Panc1 (cell line): ENCODE measurements at regions not wholly inside any gene's neighbourhood (a gene's known extent, or its start where the extent isn't known, plus 50 kb on each side); places are given as distances from the start of the nearest gene placed in this dataset.

Experiments used
- ATAC-seq: fragments of 200-7000 bp; cut with Tn5 transposase; 2 replicates; pipeline ENCODE4 v1.9.1; 2020; ENCODE audit warnings: mild to moderate bottlenecking, moderate library complexity
- BruUV-seq: library from RNA; stranded (reverse); fragments of 400-500 nt; replicated peaks from 2 replicates; lab custom pipeline; 2021; lab: Mats Ljungman, UMichigan
- CTCF ChIA-PET: fragments of 300-600 bp; sonication (Branson Sonifier 250); formaldehyde crosslinking; loops from one replicate; lab custom pipeline; 2022; ENCODE audit warnings: antibody characterized with exemption; lab: Charles Lee
- POLR2A ChIA-PET: fragments of 300-600 bp; sonication (Branson Sonifier 250); formaldehyde crosslinking; loops from one replicate; lab custom pipeline; 2022; ENCODE audit warnings: antibody characterized with exemption; lab: Charles Lee
- DNase-seq: peaks from one replicate; pipeline ENCODE4 v3.0.0-alpha.2; 2010; ENCODE audit warnings: low read depth, low spot score
- H3K27ac ChIP-seq: 2 replicates; pipeline ENCODE4 v1.5.1; 2011; ENCODE audit warnings: mild to moderate bottlenecking, low read length, inconsistent platforms
- H3K27me3 ChIP-seq: fragments of 200-500 bp; sonication (Bioruptor generic); 2 replicates; pipeline ENCODE4 v1.6.0; 2014; ENCODE audit warnings: low read length, inconsistent platforms; ENCODE audit not compliant: control insufficient read depth, insufficient read depth
- H3K36me3 ChIP-seq: fragments of 200-500 bp; sonication (Bioruptor generic); 2 replicates; pipeline ENCODE4 v1.5.1; 2014; ENCODE audit warnings: inconsistent platforms, mild to moderate bottlenecking, low read length, moderate library complexity; ENCODE audit not compliant: control insufficient read depth, insufficient read depth
- H3K4me1 ChIP-seq: 2 replicates; pipeline ENCODE4 v1.5.1; 2011; ENCODE audit warnings: inconsistent platforms, mild to moderate bottlenecking, low read length, moderate library complexity; ENCODE audit not compliant: control insufficient read depth, insufficient read depth
- H3K4me3 ChIP-seq, 2 experiments: 2 replicates each; pipeline ENCODE4 v1.5.1; 2011 to 2012; ENCODE audit warnings: low read depth in 2 of 2, low read length in 2 of 2, mild to moderate bottlenecking in 2 of 2, inconsistent platforms in 1 of 2, moderate library complexity in 1 of 2
- H3K9me3 ChIP-seq: fragments of 200-500 bp; sonication (Bioruptor generic); 2 replicates; pipeline ENCODE4 v1.5.1; 2014; ENCODE audit warnings: low read depth, mild to moderate bottlenecking, inconsistent platforms, low read length, moderate library complexity; ENCODE audit not compliant: control insufficient read depth, insufficient read depth
- POLR2AphosphoS5 ChIP-seq: IDR thresholded peaks from 2 replicates; pipeline ENCODE4 v1.6.1; 2012; ENCODE audit warnings: mild to moderate bottlenecking, low read depth, low read length, moderate library complexity
- SIN3A ChIP-seq: IDR thresholded peaks from 2 replicates; pipeline ENCODE4 v1.6.1; 2012; ENCODE audit warnings: low read depth, mild to moderate bottlenecking, low read length, moderate library complexity, borderline replicate concordance; ENCODE audit not compliant: insufficient read depth
- TCF7L2 ChIP-seq: IDR thresholded peaks from 2 replicates; pipeline ENCODE4 v1.6.1; 2011; ENCODE audit warnings: mild to moderate bottlenecking, low read depth, low read length, inconsistent platforms
- in situ Hi-C: cut with HindIII; loops from 2 replicates; pipeline ENCODE4 v1.10.0; 2016; ENCODE audit warnings: low sequenced_read_pairs, low pct_unique_long_range_greater_than_20kb
- intact Hi-C: fragments of 100-400 bp; cut with micrococcal nuclease; formaldehyde crosslinking; loops from one replicate; pipeline ENCODE4 v1.10.0; 2022; ENCODE audit not compliant: unreplicated experiment
- TF ChIP-seq, protein P1 (sequence below), 2 experiments: IDR thresholded peaks; 2 replicates each; pipeline ENCODE4 v1.6.1; 2011 to 2012; ENCODE audit warnings: low read depth in 2 of 2, control low read depth in 1 of 2, low read length in 1 of 2, mild to moderate bottlenecking in 1 of 2, moderate library complexity in 1 of 2; ENCODE audit not compliant: insufficient read depth in 1 of 2
- TF ChIP-seq, protein P2 (sequence below): fragments of 450-650 bp; IDR thresholded peaks from 2 replicates; pipeline ENCODE4 v1.5.1; 2017; ENCODE audit warnings: mild to moderate bottlenecking

DNA sequence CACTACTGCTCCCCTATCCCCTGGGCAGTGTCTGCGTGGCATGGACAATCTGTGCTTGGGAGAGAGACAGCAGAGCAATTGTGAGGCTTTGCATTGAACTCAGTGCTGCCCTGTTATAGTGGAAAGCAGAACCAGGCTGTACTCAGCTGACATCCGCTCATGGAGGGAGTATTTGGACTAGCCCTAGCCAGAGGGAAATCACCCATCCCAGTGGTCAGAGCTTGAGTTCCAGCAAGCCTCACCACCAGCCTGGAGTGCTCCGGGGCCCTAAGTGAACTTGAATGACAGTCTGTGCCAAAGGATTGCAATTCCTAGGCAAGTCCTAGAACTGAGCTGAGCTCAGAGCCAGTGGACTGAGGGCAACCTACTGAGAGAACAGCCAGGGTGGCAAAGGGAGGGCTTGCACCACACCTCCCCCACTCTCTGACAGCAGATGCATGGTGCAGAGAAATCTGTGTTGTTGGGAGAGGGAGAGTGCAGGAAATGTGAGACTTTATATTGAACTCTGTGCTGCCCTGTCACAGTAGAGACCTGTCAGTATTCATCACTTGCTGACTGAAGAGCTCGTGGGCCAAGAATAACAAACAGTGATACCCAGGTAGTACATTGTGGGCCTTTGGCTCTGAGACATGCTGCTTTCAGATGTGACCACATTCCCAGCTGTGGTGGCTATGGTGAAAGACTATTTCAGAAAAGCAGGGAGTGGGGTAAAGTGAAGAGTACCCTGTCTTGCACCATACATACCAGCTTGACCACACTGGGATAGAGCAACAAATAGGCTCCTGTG lies 107.7 kb upstream of the SLC5A9 start:
- no peak for TF ChIP-seq POLR2AphosphoS5
- TF ChIP-seq, protein P1, sequence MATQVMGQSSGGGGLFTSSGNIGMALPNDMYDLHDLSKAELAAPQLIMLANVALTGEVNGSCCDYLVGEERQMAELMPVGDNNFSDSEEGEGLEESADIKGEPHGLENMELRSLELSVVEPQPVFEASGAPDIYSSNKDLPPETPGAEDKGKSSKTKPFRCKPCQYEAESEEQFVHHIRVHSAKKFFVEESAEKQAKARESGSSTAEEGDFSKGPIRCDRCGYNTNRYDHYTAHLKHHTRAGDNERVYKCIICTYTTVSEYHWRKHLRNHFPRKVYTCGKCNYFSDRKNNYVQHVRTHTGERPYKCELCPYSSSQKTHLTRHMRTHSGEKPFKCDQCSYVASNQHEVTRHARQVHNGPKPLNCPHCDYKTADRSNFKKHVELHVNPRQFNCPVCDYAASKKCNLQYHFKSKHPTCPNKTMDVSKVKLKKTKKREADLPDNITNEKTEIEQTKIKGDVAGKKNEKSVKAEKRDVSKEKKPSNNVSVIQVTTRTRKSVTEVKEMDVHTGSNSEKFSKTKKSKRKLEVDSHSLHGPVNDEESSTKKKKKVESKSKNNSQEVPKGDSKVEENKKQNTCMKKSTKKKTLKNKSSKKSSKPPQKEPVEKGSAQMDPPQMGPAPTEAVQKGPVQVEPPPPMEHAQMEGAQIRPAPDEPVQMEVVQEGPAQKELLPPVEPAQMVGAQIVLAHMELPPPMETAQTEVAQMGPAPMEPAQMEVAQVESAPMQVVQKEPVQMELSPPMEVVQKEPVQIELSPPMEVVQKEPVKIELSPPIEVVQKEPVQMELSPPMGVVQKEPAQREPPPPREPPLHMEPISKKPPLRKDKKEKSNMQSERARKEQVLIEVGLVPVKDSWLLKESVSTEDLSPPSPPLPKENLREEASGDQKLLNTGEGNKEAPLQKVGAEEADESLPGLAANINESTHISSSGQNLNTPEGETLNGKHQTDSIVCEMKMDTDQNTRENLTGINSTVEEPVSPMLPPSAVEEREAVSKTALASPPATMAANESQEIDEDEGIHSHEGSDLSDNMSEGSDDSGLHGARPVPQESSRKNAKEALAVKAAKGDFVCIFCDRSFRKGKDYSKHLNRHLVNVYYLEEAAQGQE (IDR thresholded peaks at IDR 0.05; ENCODE audit: insufficient read depth in 1 of 2, low read depth in 2 of 2, low read length in 1 of 2): no peak
- TF ChIP-seq, protein P2, sequence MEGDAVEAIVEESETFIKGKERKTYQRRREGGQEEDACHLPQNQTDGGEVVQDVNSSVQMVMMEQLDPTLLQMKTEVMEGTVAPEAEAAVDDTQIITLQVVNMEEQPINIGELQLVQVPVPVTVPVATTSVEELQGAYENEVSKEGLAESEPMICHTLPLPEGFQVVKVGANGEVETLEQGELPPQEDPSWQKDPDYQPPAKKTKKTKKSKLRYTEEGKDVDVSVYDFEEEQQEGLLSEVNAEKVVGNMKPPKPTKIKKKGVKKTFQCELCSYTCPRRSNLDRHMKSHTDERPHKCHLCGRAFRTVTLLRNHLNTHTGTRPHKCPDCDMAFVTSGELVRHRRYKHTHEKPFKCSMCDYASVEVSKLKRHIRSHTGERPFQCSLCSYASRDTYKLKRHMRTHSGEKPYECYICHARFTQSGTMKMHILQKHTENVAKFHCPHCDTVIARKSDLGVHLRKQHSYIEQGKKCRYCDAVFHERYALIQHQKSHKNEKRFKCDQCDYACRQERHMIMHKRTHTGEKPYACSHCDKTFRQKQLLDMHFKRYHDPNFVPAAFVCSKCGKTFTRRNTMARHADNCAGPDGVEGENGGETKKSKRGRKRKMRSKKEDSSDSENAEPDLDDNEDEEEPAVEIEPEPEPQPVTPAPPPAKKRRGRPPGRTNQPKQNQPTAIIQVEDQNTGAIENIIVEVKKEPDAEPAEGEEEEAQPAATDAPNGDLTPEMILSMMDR: no peak
- no peak for TF ChIP-seq TCF7L2
- no peak for TF ChIP-seq SIN3A
- no TSS peak for BruUV-seq
- DNase-seq: no peak
- no peaks in the 10 kb centered on the region for H3K4me1 ChIP-seq
- H3K36me3 ChIP-seq: no peaks in the 10 kb centered on the region
- intact Hi-C loops (loop anchor here (5.0 kb wide), 1 partner anchor 383 kb away; no protein-coding TSS in a partner anchor), in situ Hi-C loops (no loop called here)
- no peak overlapping the region for H3K27ac ChIP-seq
- no peaks in the 10 kb centered on the region; the same call in none of the 2 replicates for H3K27me3 ChIP-seq
- POLR2A ChIA-PET: no interaction called here
- CTCF ChIA-PET: no interaction called here
- H3K4me3 ChIP-seq: no peak overlapping the region
- no peak for ATAC-seq
- H3K9me3 ChIP-seq: no peaks in the 10 kb centered on the region

DNA sequence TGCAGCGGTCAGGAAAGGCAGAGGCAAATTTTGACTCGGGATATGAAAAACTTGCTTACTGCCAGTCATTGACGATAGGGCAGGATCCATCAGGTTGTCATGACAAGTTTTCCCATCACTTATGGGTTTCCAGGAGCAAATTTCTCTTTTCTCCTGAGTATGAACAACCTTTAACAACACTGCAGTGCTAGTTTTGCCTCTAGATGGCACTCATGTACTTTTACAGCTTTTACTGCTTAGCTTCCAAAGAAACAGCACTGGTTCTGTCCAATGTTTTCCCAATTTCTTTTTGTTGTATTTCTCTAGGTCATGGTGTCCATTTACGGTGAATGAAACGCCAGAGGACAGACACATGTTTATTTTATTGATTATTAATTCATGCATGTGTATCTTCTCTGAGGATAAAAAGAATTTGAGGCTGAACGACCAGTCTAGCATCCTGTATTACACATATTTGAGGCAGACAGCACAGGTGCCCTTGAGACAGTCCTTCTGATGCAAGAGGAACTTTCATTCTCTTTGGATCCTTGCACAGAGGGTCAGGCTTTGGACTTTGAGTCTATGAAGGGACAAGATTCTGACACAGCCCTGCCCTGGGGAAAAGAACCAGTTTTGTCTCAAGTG lies 112.3 kb upstream of the TRABD2B start:
- no peak overlapping the region for H3K27ac ChIP-seq
- ATAC-seq (peak; percentile 89), DNase-seq (peak; percentile 51)
- no peaks in the 10 kb centered on the region for H3K4me1 ChIP-seq
- CTCF ChIA-PET: interaction anchor here (0.6 to 1.0 kb wide), 3 partner anchors 94 to 754 kb away, joined by 3 to 4 read pairs (median 4); no protein-coding TSS in a partner anchor
- no peak overlapping the region for H3K4me3 ChIP-seq
- H3K36me3 ChIP-seq: no peaks in the 10 kb centered on the region
- POLR2A ChIA-PET: no interaction called here
- BruUV-seq: no TSS peak
- TF ChIP-seq POLR2AphosphoS5 (no peak), SIN3A (no peak)
- TF ChIP-seq, protein P2: peak; percentile 85
- in situ Hi-C loops: no loop called here
- intact Hi-C loops: loop anchor here (1.0 to 5.0 kb wide), 2 partner anchors 93 to 388 kb away; no protein-coding TSS in a partner anchor
- H3K9me3 ChIP-seq: no peaks in the 10 kb centered on the region
- H3K27me3 ChIP-seq: no peaks in the 10 kb centered on the region; the same call in none of the 2 replicates
